Activated CD4-positive, alpha-beta T cell treated with anti-CD3 and anti-CD28 coated beads, Interleukin-2, amount 10 ng/mL, durations not matched to agents 7 days and 5 days (primary cell): ENCODE measurements at regions not wholly inside any gene's neighbourhood (a gene's known extent, or its start where the extent isn't known, plus 50 kb on each side); places are given as distances from the start of the nearest gene placed in this dataset.
"Not testable (repeated sequence)": the region's sequence is repeated elsewhere in the genome, so short reads cannot be mapped to it uniquely, and the experiment has no call there.

ENCODE experiments used
- CTCF ChIA-PET: fragments of 350-600 bp; sonication (Branson Sonifier 250); formaldehyde crosslinking; loops from one replicate; lab custom pipeline; 2021; ENCODE audit warnings: antibody characterized with exemption; lab: Charles Lee
- POLR2A ChIA-PET: fragments of 350-600 bp; sonication (Branson Sonifier 250); formaldehyde crosslinking; loops from one replicate; lab custom pipeline; 2021; ENCODE audit warnings: antibody characterized with exemption; lab: Charles Lee
- DNase-seq: peaks from one replicate; pipeline ENCODE4 v3.0.0-alpha.2; 2020
- H3K27ac Mint-ChIP-seq: one replicate; pipeline ENCODE4 v1.8.0; 2021; ENCODE audit warnings: mild to moderate bottlenecking, moderate library complexity, mixed read lengths
- H3K27me3 Mint-ChIP-seq: one replicate; pipeline ENCODE4 v1.8.0; 2021; ENCODE audit warnings: mixed read lengths
- H3K36me3 Mint-ChIP-seq: one replicate; pipeline ENCODE4 v1.8.0; 2021; ENCODE audit warnings: low read depth, mixed read lengths
- H3K4me1 Mint-ChIP-seq: one replicate; pipeline ENCODE4 v1.8.0; 2021; ENCODE audit warnings: mixed read lengths
- H3K4me3 Mint-ChIP-seq: one replicate; pipeline ENCODE4 v1.8.0; 2021; ENCODE audit warnings: mild to moderate bottlenecking, moderate library complexity, mixed read lengths
- H3K9me3 Mint-ChIP-seq: one replicate; pipeline ENCODE4 v1.8.0; 2021; ENCODE audit warnings: mixed read lengths

DNA sequence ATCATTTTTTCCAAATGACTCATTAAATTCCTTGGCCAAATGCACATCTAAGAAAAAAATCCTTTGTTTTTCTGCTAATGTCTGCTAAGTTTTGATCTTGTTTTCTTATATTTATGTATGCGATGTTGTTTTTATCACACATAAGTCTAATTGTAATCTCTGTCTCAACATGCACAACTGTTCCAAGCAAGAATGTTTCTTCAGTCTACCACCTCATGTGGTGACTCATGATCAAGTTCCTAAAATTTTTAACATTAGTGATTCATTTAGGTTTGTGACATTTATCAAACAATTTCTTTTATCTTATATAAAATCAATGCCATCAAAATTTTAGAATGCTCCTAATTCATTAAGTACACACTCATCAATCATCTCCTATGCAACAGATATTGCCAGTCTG lies 763.9 kb upstream of the FAM174A start:
- Mint-ChIP-seq H3K27ac (no peak overlapping the region), H3K9me3 (no peaks in the 10 kb centered on the region), H3K4me3 (no peak overlapping the region), H3K4me1 (no peaks in the 10 kb centered on the region), H3K36me3 (no peaks in the 10 kb centered on the region), H3K27me3 (no peaks in the 10 kb centered on the region)
- ChIA-PET CTCF (no interaction called here), POLR2A (no interaction called here)
- DNase-seq: no peak

DNA sequence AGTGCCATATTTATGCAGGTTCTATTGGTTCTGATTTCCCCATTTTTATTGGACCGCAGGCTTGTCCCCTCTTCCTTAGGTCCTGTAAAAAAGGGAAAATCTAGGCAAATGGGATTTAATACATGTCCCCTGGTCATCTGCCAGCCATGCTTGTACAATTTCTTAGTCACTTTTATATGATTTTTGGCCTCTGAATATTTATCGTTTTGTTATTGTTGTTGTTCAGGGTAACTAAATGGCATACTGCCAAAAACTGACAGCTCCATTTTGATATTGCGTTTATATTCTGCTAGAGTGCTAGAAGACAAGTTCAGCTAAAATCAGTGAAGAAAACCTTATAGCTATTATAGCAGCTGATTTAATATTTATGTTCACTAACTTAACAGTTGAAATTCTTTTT lies 770.2 kb upstream of the FAM174A start:
- no peaks in the 10 kb centered on the region for H3K4me1 Mint-ChIP-seq
- H3K27ac Mint-ChIP-seq: no peak overlapping the region
- peaks cover 5% of the 10 kb centered on the region for H3K9me3 Mint-ChIP-seq
- CTCF ChIA-PET: no interaction called here
- no peak overlapping the region for H3K4me3 Mint-ChIP-seq
- H3K27me3 Mint-ChIP-seq: no peaks in the 10 kb centered on the region
- no peak for DNase-seq
- H3K36me3 Mint-ChIP-seq: no peaks in the 10 kb centered on the region
- POLR2A ChIA-PET: no interaction called here

DNA sequence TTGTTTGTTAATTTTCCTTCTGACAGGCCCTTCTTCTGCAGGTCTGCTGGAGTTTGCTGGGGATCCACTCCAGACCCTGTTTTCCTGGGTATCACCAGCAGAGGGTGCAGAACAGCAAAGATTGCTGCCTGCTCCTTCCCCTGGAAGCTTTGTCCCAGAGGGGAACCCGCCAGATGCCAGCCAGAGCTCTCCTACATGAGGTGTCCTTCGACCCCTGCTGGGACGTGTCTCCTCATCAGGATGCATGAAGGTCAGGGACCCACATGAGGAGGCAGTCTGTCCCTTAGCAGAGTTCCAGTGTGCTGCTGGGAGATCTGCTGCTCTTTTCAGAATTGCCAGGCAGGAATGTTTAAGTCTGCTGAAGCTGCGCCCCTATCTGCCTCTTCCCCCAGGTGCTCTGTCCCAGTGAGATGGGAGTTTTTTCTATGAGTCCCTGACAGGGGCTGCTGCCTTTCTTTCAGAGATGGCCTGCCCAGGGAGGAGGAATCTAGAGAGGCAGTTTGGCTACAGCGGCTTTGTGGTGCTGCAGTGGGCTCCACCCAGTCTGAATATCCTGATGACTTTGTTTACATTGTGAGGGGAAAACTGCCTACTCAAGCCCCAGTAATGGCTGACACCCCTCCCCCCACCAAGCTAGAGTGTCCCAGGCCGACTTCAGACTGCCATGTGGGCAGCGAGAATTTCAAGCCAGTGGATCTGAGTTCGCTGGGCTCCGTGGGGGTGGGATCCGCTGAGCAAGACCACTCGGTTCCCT lies 772.0 kb upstream of the FAM174A start:
- no peak overlapping the region for H3K4me3 Mint-ChIP-seq

DNA sequence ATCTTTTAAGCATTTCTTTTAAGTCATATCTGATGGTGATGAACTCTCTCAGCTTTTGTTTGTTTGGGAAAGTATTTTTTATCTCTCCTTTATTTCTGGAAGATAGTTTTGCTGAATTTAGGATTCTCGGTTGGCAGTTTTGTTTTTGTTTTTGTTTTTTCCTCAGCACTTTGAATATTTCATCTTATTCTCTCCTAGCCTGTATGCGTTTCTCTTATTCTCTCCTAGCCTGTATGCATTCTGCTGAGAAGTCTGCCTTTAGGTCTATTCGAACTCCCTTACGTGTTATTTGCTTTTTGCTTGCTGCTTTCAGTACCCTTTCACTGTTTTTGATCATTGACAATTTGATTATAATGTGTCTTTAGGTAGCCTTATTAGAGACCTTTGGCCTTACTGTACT lies 787.8 kb upstream of the FAM174A start:
- no peak overlapping the region for H3K4me3 Mint-ChIP-seq
- no peaks in the 10 kb centered on the region for H3K4me1 Mint-ChIP-seq
- H3K27me3 Mint-ChIP-seq: no peaks in the 10 kb centered on the region
- CTCF ChIA-PET: no interaction called here
- POLR2A ChIA-PET: no interaction called here
- H3K36me3 Mint-ChIP-seq: no peaks in the 10 kb centered on the region
- H3K9me3 Mint-ChIP-seq: peaks cover 2% of the 10 kb centered on the region
- H3K27ac Mint-ChIP-seq: no peak overlapping the region
- DNase-seq: no peak

More for the DNA sequence above, 772.0 kb upstream of the FAM174A start:
- Mint-ChIP-seq H3K9me3 (peaks cover 8% of the 10 kb centered on the region), H3K36me3 (no peaks in the 10 kb centered on the region), H3K4me1 (no peaks in the 10 kb centered on the region), H3K27ac (no peak overlapping the region), H3K27me3 (no peaks in the 10 kb centered on the region)
- DNase-seq: no peak
- CTCF ChIA-PET: no interaction called here
- POLR2A ChIA-PET: no interaction called here

DNA sequence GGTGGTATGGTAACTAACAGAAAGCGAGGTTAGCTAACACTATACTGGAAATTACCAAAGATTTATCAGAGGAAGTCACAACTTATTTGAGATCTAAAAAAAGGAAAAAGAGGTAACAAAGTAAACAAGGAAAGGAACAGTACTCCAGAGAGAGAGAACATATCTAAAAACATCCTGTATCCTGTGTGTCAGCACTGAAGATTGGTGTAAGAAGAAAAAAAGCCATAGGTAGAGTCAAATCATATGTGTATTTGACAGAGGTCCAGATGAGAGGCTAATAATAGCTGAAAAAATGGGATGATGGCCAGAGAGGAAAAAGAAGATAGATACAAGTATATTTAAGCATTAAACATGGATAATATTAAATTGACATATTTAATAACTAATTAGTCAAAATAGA lies 802.0 kb upstream of the FAM174A start:
- H3K4me1 Mint-ChIP-seq, POLR2A ChIA-PET, H3K36me3 Mint-ChIP-seq, H3K4me3 Mint-ChIP-seq, CTCF ChIA-PET, DNase-seq, H3K27me3 Mint-ChIP-seq, H3K27ac Mint-ChIP-seq, H3K9me3 Mint-ChIP-seq: not testable (repeated sequence)

DNA sequence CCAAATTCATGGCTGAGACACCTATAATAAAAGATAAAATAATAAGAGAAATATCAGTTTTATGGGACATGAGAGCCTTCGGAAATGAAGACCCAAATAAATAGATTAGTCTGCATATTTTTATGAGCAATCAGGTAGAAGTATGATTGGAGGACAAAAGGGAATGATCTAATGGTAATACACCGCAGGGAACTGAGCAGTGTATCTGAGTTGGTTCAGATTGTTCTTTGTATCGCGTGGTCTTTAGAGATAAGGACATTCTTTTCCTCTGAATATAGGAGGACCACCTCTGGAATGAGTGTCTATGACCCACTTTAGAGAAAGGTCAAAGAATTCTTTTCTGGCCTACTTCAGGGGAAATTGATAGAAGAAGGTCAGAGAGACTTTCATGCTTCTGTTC lies 801.8 kb upstream of the CHD1 start:
- H3K4me3 Mint-ChIP-seq, POLR2A ChIA-PET, H3K27ac Mint-ChIP-seq, DNase-seq, H3K36me3 Mint-ChIP-seq, H3K27me3 Mint-ChIP-seq, H3K9me3 Mint-ChIP-seq, H3K4me1 Mint-ChIP-seq, CTCF ChIA-PET: not testable (repeated sequence)

DNA sequence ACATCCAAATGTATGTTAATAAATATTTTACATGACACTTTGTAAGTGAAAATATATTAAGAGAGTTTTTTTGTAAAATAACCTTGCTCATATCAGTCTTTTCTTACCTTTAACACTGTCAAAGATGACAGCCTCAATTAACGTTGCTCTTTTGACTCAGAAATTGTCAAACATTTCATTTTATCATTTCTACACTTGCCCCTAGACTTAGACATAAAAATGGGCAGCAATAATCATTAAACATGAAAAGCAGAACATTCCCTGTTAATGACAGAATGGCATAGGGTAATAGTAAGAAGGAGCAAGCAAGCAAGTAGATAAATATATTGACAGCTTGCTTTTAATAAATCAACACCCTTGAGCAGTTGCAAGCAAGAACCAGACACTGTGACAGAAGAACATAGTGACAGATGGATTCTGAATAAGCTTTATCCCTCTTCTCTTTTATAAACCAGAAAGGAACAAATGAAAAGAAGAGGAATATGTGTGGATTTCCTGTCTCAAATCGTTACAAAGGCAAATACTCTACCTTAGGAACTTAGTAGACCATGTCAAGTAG lies 796.0 kb upstream of the CHD1 start:
- no peak for DNase-seq
- Mint-ChIP-seq H3K36me3 (no peaks in the 10 kb centered on the region), H3K4me3 (no peak overlapping the region), H3K9me3 (no peaks in the 10 kb centered on the region), H3K4me1 (no peaks in the 10 kb centered on the region), H3K27ac (no peak overlapping the region), H3K27me3 (no peaks in the 10 kb centered on the region)
- CTCF ChIA-PET: no interaction called here
- POLR2A ChIA-PET: no interaction called here

DNA sequence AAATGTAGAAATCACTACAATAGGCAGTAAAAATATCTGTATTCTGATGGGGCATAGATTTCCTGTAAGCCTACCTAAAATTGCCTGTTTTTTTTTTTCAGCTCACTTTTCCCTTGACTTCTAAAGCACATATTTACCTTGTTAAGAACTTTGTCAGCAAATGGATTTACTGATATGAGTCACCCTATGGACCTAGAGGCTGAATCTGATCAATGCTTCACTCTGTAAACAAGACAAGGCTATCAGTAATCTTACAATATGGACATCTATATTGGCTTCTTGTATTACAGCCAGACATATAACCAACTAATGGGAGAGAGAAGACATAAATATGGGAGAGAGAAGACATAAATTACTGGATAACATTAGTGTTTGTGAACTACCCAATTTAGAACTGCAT lies 792.7 kb upstream of the CHD1 start:
- ChIA-PET CTCF (no interaction called here), POLR2A (no interaction called here)
- Mint-ChIP-seq H3K4me3 (no peak overlapping the region), H3K4me1 (no peaks in the 10 kb centered on the region), H3K36me3 (no peaks in the 10 kb centered on the region), H3K27me3 (no peaks in the 10 kb centered on the region), H3K9me3 (no peaks in the 10 kb centered on the region), H3K27ac (no peak overlapping the region)
- no peak for DNase-seq

DNA sequence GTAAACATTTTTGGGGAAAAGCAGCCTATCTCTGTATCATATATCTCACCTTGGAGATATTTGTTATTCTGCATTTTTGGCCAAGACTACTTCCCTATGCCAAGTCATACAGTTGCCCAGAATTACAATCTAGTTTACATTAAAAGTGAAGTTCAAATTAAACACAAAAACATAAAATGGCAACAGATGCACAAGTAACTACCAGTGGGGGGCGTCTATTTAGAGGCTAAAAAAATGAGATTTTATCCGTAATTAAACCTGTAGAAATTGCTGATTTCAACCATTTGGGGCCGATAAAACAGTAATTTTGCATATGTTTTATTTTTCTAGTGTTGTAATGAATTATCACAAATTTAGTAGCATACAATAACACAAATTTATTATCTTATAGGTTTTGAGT lies 787.1 kb upstream of the CHD1 start:
- ChIA-PET CTCF (no interaction called here), POLR2A (no interaction called here)
- H3K36me3 Mint-ChIP-seq: no peaks in the 10 kb centered on the region
- no peak overlapping the region for H3K27ac Mint-ChIP-seq
- no peaks in the 10 kb centered on the region for H3K4me1 Mint-ChIP-seq
- H3K27me3 Mint-ChIP-seq: no peaks in the 10 kb centered on the region
- DNase-seq: no peak
- peaks cover 3% of the 10 kb centered on the region for H3K9me3 Mint-ChIP-seq
- H3K4me3 Mint-ChIP-seq: no peak overlapping the region

DNA sequence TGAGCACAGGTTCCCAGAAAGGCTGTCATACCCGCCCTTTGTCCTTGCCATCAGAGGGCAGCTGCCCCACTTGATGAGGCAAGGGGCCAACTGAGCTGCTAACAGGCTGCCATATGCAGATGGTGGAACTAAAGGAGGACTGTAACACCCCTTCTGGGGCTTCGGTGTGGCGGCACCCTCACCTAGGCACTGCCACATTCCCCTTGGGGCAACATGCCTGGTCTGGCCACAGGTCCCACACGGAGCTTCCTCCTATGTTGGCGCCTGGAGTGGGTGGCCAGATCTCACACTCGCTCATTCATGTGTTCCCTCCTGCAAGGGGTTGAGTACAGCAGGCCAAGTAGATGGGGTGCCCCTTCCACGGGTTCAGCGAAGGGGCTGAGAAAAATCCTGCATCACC lies 777.4 kb upstream of the CHD1 start:
- H3K4me1 Mint-ChIP-seq: no peaks in the 10 kb centered on the region
- no peaks in the 10 kb centered on the region for H3K27me3 Mint-ChIP-seq
- ChIA-PET POLR2A (no interaction called here), CTCF (no interaction called here)
- H3K9me3 Mint-ChIP-seq: no peaks in the 10 kb centered on the region
- H3K27ac Mint-ChIP-seq: no peak overlapping the region
- DNase-seq: no peak
- no peaks in the 10 kb centered on the region for H3K36me3 Mint-ChIP-seq
- no peak overlapping the region for H3K4me3 Mint-ChIP-seq

DNA sequence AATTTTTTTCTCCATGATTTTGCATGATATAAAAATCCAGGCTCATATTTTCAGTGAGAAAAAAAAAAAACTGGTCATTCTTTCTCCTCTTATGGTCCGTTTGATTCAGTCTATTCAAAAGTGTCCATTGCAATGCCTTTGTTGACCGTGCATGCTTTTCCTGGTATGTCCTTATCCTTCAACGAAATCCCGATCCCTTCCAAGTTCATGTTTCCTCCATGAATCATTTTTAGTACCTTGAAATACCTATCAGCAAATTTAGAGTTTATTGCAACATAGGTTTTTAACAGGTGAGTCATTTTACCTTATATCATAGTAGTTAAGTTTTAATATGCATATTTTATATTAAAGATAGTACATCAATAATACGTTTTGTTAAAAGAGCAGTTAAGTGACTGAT lies 773.8 kb upstream of the CHD1 start:
- ChIA-PET CTCF (no interaction called here), POLR2A (no interaction called here)
- DNase-seq: no peak
- H3K4me3 Mint-ChIP-seq: no peak overlapping the region
- H3K9me3 Mint-ChIP-seq: no peaks in the 10 kb centered on the region
- H3K36me3 Mint-ChIP-seq: no peaks in the 10 kb centered on the region
- H3K27me3 Mint-ChIP-seq: no peaks in the 10 kb centered on the region
- H3K4me1 Mint-ChIP-seq: no peaks in the 10 kb centered on the region
- H3K27ac Mint-ChIP-seq: no peak overlapping the region

DNA sequence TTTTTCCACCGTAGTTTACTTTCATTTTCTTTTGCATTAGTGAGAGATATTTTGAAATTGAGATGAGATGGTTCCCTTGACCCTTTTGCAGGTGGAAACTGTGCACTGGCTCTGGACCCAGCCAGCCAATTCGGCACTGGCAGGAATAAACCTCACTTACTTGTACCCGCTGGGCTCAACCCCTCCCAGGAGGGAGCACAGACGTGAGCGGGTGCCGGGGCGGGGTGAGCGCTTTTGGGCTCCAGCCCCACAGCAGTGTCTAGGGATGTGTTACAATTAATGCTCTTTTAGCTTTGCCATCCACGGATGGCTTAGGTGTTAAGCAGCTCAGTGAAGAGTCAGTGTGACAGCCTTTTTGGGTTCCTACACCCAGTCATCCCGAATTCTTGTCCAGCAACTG lies 766.1 kb upstream of the CHD1 start:
- H3K4me1 Mint-ChIP-seq: no peaks in the 10 kb centered on the region
- no peak overlapping the region for H3K27ac Mint-ChIP-seq
- H3K4me3 Mint-ChIP-seq: no peak overlapping the region
- H3K27me3 Mint-ChIP-seq: no peaks in the 10 kb centered on the region
- POLR2A ChIA-PET: no interaction called here
- H3K9me3 Mint-ChIP-seq: no peaks in the 10 kb centered on the region
- H3K36me3 Mint-ChIP-seq: no peaks in the 10 kb centered on the region
- CTCF ChIA-PET: no interaction called here
- no peak for DNase-seq

DNA sequence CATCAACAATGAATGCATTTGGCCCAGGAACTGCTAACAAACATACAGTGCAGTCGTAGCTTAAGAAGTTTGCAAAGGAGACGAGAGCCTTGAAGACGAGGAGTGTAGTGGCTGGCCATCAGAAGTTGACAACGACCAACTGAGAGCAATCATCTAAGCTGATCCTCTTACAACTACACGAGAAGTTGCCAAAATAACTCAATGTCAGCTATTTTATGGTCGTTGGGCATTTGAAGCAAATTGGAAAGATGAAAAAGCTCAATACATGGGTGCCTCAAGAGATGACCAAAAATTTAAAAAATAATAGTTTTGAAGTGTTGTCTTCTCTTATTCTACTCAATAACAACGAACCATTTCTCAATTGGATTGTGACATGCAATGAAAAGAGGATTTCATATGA lies 757.7 kb upstream of the CHD1 start:
- ChIA-PET CTCF (no interaction called here), POLR2A (no interaction called here)
- Mint-ChIP-seq H3K4me3 (no peak overlapping the region), H3K27ac (no peak overlapping the region), H3K36me3 (no peaks in the 10 kb centered on the region), H3K27me3 (no peaks in the 10 kb centered on the region), H3K4me1 (no peaks in the 10 kb centered on the region), H3K9me3 (peaks cover 5% of the 10 kb centered on the region)
- no peak for DNase-seq

DNA sequence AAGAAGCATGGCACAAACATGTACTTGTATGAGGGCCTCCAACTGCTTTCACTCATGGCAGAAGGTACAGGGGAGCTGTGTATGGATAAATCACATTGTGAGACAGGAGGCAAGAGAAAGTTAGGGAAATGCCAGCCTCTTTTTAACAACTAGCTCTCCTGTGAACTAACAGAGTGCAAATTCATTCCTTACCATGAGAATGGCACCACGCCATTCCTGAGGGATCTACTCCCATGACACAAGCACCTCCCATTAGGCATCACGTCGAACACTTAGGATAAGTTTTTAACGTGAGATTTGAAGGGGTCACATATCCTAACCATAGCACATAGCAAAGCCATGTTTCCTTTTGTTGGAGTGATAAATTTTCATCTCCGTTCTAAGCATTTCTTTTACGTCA lies 747.2 kb upstream of the CHD1 start:
- POLR2A ChIA-PET: no interaction called here

More for the DNA sequence above, 747.2 kb upstream of the CHD1 start:
- Mint-ChIP-seq H3K4me1 (no peaks in the 10 kb centered on the region), H3K9me3 (no peaks in the 10 kb centered on the region), H3K4me3 (no peak overlapping the region), H3K27ac (no peak overlapping the region), H3K27me3 (no peaks in the 10 kb centered on the region), H3K36me3 (no peaks in the 10 kb centered on the region)
- no peak for DNase-seq
- CTCF ChIA-PET: no interaction called here
